ENCODE measurements at regions not wholly inside any gene's neighbourhood (a gene's known extent, or its start where the extent isn't known, plus 50 kb on each side); places are given as distances from the start of the nearest gene placed in this dataset.
"Not testable (repeated sequence)": the region's sequence is repeated elsewhere in the genome, so short reads cannot be mapped to it uniquely, and the experiment has no call there.

GRCh38 chr1:30460661-30461060 lies 262.7 kb downstream of the MATN1 start:
- peak in 1 of 2 donors; percentile 15 for DNase-seq (ENCODE audit: low spot score in 2 of 2)
- Histone ChIP-seq H3K9me3 (peaks cover 0 to 5% of the 10 kb centered on the region in 2 donors), H3K27ac (no peak overlapping the region), H3K4me3 (no peak overlapping the region), H3K4me1 (no peaks in the 10 kb centered on the region), H3K36me3 (no peaks in the 10 kb centered on the region), H3K27me3 (no peaks in the 10 kb centered on the region)
- intact Hi-C loops (cut with DNase I; ENCODE audit: low total_unique reads), result no loop called here
- TF ChIP-seq POLR2AphosphoS5 (IDR thresholded peaks at IDR 0.05), result no peak
- TF ChIP-seq CTCF (IDR thresholded peaks at IDR 0.05), result no peak
- TF ChIP-seq POLR2A (IDR thresholded peaks at IDR 0.05), result no peak

- H3K27ac ChIP-seq; H3K36me3 ChIP-seq; intact Hi-C loops (cut with DNase I; ENCODE audit: low total_unique reads); H3K4me3 ChIP-seq; H3K27me3 ChIP-seq; H3K4me1 ChIP-seq; H3K9me3 ChIP-seq: not testable (repeated sequence)
- peak in 1 of 2 donors; percentile 52 for DNase-seq (ENCODE audit: low spot score in 2 of 2)
These were observed 264.5 kb downstream of the MATN1 start for GRCh38 chr1:30458730-30459485.

GRCh38 chr1:30452925-30453324 lies 270.5 kb downstream of the MATN1 start:
- DNase-seq (ENCODE audit: low spot score in 2 of 2), result no peak
- no peak overlapping the region for H3K27ac ChIP-seq
- TF ChIP-seq CTCF (IDR thresholded peaks at IDR 0.05), result no peak
- TF ChIP-seq POLR2AphosphoS5 (IDR thresholded peaks at IDR 0.05), result no peak
- no peak for TF ChIP-seq POLR2A (IDR thresholded peaks at IDR 0.05)
- no peaks in the 10 kb centered on the region for H3K27me3 ChIP-seq
- H3K36me3 ChIP-seq, result no peaks in the 10 kb centered on the region
- intact Hi-C loops (cut with DNase I; ENCODE audit: low total_unique reads), result no loop called here
- no peaks in the 10 kb centered on the region for H3K9me3 ChIP-seq
- no peaks in the 10 kb centered on the region for H3K4me1 ChIP-seq
- no peak overlapping the region for H3K4me3 ChIP-seq

GRCh38 chr1:30452170-30452569 lies 271.2 kb downstream of the MATN1 start:
- Histone ChIP-seq H3K27ac (no peak overlapping the region), H3K4me1 (no peaks in the 10 kb centered on the region), H3K4me3 (no peak overlapping the region), H3K27me3 (no peaks in the 10 kb centered on the region), H3K36me3 (no peaks in the 10 kb centered on the region), H3K9me3 (no peaks in the 10 kb centered on the region)
- intact Hi-C loops (cut with DNase I; ENCODE audit: low total_unique reads), result no loop called here
- TF ChIP-seq CTCF (IDR thresholded peaks at IDR 0.05), result no peak
- no peak for TF ChIP-seq POLR2A (IDR thresholded peaks at IDR 0.05)
- TF ChIP-seq POLR2AphosphoS5 (IDR thresholded peaks at IDR 0.05), result no peak
- DNase-seq (ENCODE audit: low spot score in 2 of 2), result no peak

GRCh38 chr1:30451532-30452125 lies 271.8 kb downstream of the MATN1 start:
- H3K4me3 ChIP-seq, result no peak overlapping the region
- no peaks in the 10 kb centered on the region for H3K27me3 ChIP-seq
- H3K36me3 ChIP-seq, result no peaks in the 10 kb centered on the region
- no peaks in the 10 kb centered on the region for H3K9me3 ChIP-seq
- H3K4me1 ChIP-seq, result no peaks in the 10 kb centered on the region
- intact Hi-C loops (cut with DNase I; ENCODE audit: low total_unique reads), result no loop called here
- no peak overlapping the region for H3K27ac ChIP-seq
- no peak for DNase-seq (ENCODE audit: low spot score in 2 of 2)
- no peak for TF ChIP-seq POLR2A (IDR thresholded peaks at IDR 0.05)
- no peak for TF ChIP-seq POLR2AphosphoS5 (IDR thresholded peaks at IDR 0.05)
- no peak for TF ChIP-seq CTCF (IDR thresholded peaks at IDR 0.05)
